GM18498 (cell line): ENCODE measurements at regions not wholly inside any gene's neighbourhood (a gene's known extent, or its start where the extent isn't known, plus 50 kb on each side); places are given as distances from the start of the nearest gene placed in this dataset.

Experiments used
- ATAC-seq: cut with Tn5 transposase; IDR thresholded peaks from one replicate; pipeline ENCODE4 v1.9.1; 2021; ENCODE audit warnings: mild to moderate bottlenecking, moderate library complexity; ENCODE audit not compliant: unreplicated experiment

- ATAC-seq, result no peak
Observed at GRCh38 chr7:13179011-13179582, 491.7 kb downstream of the ARL4A start.

GRCh38 chr7:13179775-13180523, 492.5 kb downstream of the ARL4A start:
- no peak for ATAC-seq

DNA sequence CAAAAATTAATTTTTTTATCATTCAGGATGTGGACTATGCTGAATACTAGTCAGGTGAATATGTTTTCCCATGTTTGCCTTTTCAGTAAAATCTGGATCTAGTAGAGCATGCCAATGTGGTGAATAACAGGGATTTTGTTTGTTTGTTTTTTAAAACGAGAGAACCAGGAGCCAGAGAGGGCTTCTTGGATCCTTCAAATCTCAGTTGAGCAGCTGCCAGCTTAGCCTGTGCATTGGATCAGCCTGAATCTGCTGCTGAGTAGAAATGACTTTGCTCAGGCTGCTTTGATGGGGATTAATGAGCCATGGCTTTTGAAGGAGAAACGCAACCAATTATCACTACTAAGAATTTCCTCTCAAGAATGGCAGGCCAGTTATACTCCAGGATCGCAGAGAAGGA, 493.8 kb downstream of the ARL4A start:
- no peak for ATAC-seq

- ATAC-seq, result no peak
Observed at GRCh38 chr7:13185139-13185538, 497.7 kb downstream of the ARL4A start.

DNA sequence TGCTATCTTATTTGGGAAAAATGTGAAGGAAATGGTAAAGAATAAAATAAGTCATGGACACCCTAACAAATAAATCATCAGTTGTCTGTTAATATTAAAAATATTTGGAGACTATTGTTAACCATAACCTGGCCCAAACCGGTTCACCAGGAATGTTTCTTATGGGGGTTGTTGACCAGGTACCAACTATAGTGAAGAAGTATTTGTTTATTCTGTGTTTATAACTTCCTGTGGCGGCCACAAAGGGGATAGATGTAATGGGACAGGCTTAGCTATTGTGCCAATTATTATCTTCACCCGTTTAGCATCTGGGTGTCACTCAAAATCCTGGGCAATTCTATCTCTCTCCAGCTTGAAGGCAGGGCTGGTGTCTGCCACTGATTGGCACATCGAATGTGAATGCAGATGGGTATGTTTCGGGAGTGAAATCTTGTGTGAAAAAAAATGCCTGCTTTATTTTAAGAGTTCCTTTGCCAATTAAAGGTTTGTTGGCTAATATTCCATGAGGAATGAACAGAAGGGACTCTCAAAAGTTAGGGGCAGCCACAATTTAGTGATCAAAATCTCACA, 500.9 kb downstream of the ARL4A start:
- ATAC-seq, result no peak

GRCh38 chr7:13188922-13189321, 501.5 kb downstream of the ARL4A start:
- ATAC-seq, result no peak

- ATAC-seq, result no peak
Observed at GRCh38 chr7:13189668-13190067, 502.2 kb downstream of the ARL4A start.

GRCh38 chr7:13197501-13197900, 510.1 kb downstream of the ARL4A start:
- no peak for ATAC-seq

DNA sequence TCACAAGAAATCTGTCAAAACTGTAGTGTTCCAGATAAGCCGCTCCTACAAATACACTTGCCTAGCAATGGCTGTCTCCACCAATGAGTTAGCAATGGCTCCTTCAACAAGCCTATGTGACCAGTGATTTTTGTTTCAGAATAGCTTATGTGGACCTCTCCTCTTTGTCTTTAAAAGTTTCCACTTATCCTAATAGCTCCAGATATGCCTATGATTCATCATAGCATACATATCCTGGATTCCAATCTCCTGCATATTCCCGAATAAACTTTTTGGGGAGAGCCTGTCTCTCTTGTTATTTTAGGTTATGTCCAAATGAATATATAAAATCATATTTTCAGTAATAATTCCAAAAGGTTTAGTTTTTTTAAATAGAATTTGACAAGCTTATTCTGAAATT, 510.6 kb downstream of the ARL4A start:
- ATAC-seq, result no peak

GRCh38 chr7:13198727-13199126, 511.3 kb downstream of the ARL4A start:
- no peak for ATAC-seq

- no peak for ATAC-seq
Observed at GRCh38 chr7:13201628-13202027, 514.2 kb downstream of the ARL4A start.

DNA sequence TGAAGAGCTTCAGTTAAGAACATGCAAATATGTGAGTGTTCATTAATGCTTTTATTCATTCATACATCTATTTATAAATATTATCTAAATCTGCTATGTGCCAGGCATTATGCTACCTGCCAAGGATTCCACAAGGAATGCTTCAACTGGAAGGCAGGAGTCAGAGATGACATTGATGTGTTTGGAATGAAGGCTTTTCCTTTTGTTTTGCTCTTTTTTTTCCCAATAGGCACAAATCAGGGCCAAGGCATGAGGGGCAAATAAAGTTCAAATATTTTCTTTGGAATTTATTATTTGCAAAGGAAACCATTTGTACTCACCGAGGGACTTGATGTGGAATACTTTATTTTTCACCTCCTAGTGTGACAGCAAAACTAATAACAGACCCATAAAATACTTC, 530.3 kb downstream of the ARL4A start:
- ATAC-seq, result no peak

GRCh38 chr7:13225068-13225467, 537.6 kb downstream of the ARL4A start:
- no peak for ATAC-seq

- ATAC-seq, result no peak
Observed at GRCh38 chr7:13226385-13226784, 539.0 kb downstream of the ARL4A start.

- ATAC-seq, result no peak
Observed at GRCh38 chr7:13231216-13231615, 543.8 kb downstream of the ARL4A start.

GRCh38 chr7:13235436-13235835, 548.0 kb downstream of the ARL4A start:
- no peak for ATAC-seq

GRCh38 chr7:13236026-13236425, 548.6 kb downstream of the ARL4A start:
- ATAC-seq, result no peak

- ATAC-seq, result no peak
Observed at GRCh38 chr7:13240349-13240748, 552.9 kb downstream of the ARL4A start.

- no peak for ATAC-seq
Observed at GRCh38 chr7:13241416-13241815, 554.0 kb downstream of the ARL4A start.

- no peak for ATAC-seq
Observed at GRCh38 chr7:13257661-13258060, 570.2 kb downstream of the ARL4A start.

DNA sequence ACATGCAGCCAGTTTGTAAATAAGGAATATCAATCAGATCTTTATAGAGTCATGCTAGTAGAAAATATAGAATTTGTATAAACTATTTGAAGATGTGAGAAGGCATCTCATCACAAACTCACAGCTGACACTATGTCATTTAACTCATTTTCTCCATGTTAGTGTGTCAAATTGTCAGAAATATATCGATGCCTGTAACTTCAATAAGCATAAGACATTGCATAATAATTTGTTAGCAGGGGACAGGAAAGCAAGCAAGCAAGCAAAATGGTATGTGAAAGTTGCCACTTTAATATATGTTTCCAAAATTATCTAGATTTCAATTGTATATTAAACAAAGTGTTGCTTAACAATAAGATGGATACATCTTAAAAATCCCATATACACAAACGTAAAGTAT, 571.0 kb downstream of the ARL4A start:
- ATAC-seq, result no peak

GRCh38 chr7:13259930-13260329, 572.5 kb downstream of the ARL4A start:
- no peak for ATAC-seq
